Fibroblast of lung (primary cell): ENCODE measurements at regions not wholly inside any gene's neighbourhood (a gene's known extent, or its start where the extent isn't known, plus 50 kb on each side); places are given as distances from the start of the nearest gene placed in this dataset.
A peak's percentile ranks its signal among the peaks of the same experiment; 100 is the strongest.

Experiments
- DNase-seq, 2 donors: peaks; one replicate each; pipeline versions ENCODE4 v3.0.0 to v3.0.0-alpha.2; 2010; ENCODE audit warnings: low read depth in 2 of 2
- H2AFZ ChIP-seq: 2 replicates; pipeline ENCODE4 v1.5.1; 2012; ENCODE audit warnings: low read length, control low read depth, inconsistent platforms
- H3K27ac ChIP-seq: 2 replicates; pipeline ENCODE4 v1.5.1; 2011; ENCODE audit warnings: low read length, control low read depth; ENCODE audit not compliant: insufficient read depth
- H3K27me3 ChIP-seq: 2 replicates; pipeline ENCODE4 v1.5.1; 2011; ENCODE audit warnings: mild to moderate bottlenecking, low read length; ENCODE audit not compliant: control insufficient read depth, insufficient read depth
- H3K36me3 ChIP-seq: 2 replicates; pipeline ENCODE4 v1.5.1; 2011; ENCODE audit warnings: low read length; ENCODE audit not compliant: control insufficient read depth, insufficient read depth
- H3K4me1 ChIP-seq: 2 replicates; pipeline ENCODE4 v1.5.1; 2011; ENCODE audit warnings: low read length; ENCODE audit not compliant: control insufficient read depth, insufficient read depth; ENCODE audit errors: extremely low read depth
- H3K4me2 ChIP-seq: 2 replicates; pipeline ENCODE4 v1.5.1; 2011; ENCODE audit warnings: low read length, control low read depth; ENCODE audit not compliant: insufficient read depth; ENCODE audit errors: extremely low read depth
- H3K4me3 ChIP-seq, 4 experiments: fragments of 200-600 bp in 1 of 4; sonication (generic) in 1 of 4; replicated peaks in 1 of 4; 2 replicates each; pipeline ENCODE4 v1.5.1; 2011 to 2016; ENCODE audit warnings: low read length in 4 of 4, low read depth in 3 of 4, mild to moderate bottlenecking in 3 of 4, control low read depth in 2 of 4, inconsistent platforms in 1 of 4, mixed read lengths in 1 of 4; ENCODE audit not compliant: insufficient read depth in 1 of 4; ENCODE audit errors: control extremely low read depth in 1 of 4
- H3K79me2 ChIP-seq: 2 replicates; pipeline ENCODE4 v1.5.1; 2012; ENCODE audit warnings: mild to moderate bottlenecking, low read length, inconsistent platforms; ENCODE audit not compliant: control insufficient read depth, insufficient read depth
- H3K9ac ChIP-seq: 2 replicates; pipeline ENCODE4 v1.5.1; 2011; ENCODE audit warnings: mild to moderate bottlenecking, low read length, control low read depth; ENCODE audit not compliant: insufficient read depth
- H3K9me3 ChIP-seq: 2 replicates; pipeline ENCODE4 v1.5.1; 2012; ENCODE audit warnings: low read depth, low read length; ENCODE audit not compliant: control insufficient read depth, insufficient read depth
- H4K20me1 ChIP-seq: 2 replicates; pipeline ENCODE4 v1.5.1; 2011; ENCODE audit warnings: low read length; ENCODE audit not compliant: control insufficient read depth, insufficient read depth; ENCODE audit errors: extremely low read depth
- CTCF ChIP-seq, 2 donors: IDR thresholded peaks in 1 of 2; conservative IDR thresholded peaks in 1 of 2; 1 replicate in 1 of 2; 2 replicates in 1 of 2; pipeline ENCODE4 v1.5.1; 2011 to 2012; ENCODE audit warnings: low read length in 2 of 2, control low read depth in 1 of 2, inconsistent platforms in 1 of 2, low read depth in 1 of 2, mild to moderate bottlenecking in 1 of 2
- EZH2 ChIP-seq: IDR thresholded peaks from 2 replicates; pipeline ENCODE4 v1.5.1; 2012; ENCODE audit warnings: low read length, control low read depth, mild to moderate bottlenecking; ENCODE audit errors: missing control alignments

GRCh38 chr13:47858042-47859025 is 142.7 kb downstream of the SUCLA2 start:
- TF ChIP-seq CTCF (conservative IDR thresholded peaks at IDR 0.05 in 1 of 2, IDR thresholded peaks at IDR 0.05 in 1 of 2; ENCODE audit: low read depth in 1 of 2, low read length in 2 of 2) = no peak
- TF ChIP-seq EZH2 = no peak
- Histone ChIP-seq H2AFZ (no peak overlapping the region), H3K27ac (no peak overlapping the region), H3K4me3 (no peak overlapping the region), H4K20me1 (no peaks in the 10 kb centered on the region), H3K36me3 (no peaks in the 10 kb centered on the region), H3K4me1 (no peaks in the 10 kb centered on the region), H3K9ac (no peak overlapping the region), H3K4me2 (no peak overlapping the region), H3K9me3 (no peaks in the 10 kb centered on the region), H3K79me2 (no peaks in the 10 kb centered on the region), H3K27me3 (no peaks in the 10 kb centered on the region)
- peak; percentile 42 to 72 for DNase-seq

GRCh38 chr13:47853236-47853635 is 147.8 kb downstream of the SUCLA2 start:
- Histone ChIP-seq H3K4me1 (no peaks in the 10 kb centered on the region), H3K4me2 (no peak overlapping the region), H4K20me1 (no peaks in the 10 kb centered on the region), H3K36me3 (no peaks in the 10 kb centered on the region), H3K27me3 (no peaks in the 10 kb centered on the region), H3K9me3 (no peaks in the 10 kb centered on the region), H3K9ac (no peak overlapping the region), H2AFZ (no peak overlapping the region), H3K4me3 (no peak overlapping the region), H3K79me2 (no peaks in the 10 kb centered on the region), H3K27ac (no peak overlapping the region)
- DNase-seq = peak in 1 of 2 donors; percentile 53
- no peak for TF ChIP-seq EZH2

- no peaks in the 10 kb centered on the region for H3K79me2 ChIP-seq
- no peaks in the 10 kb centered on the region for H3K4me1 ChIP-seq
- no peak overlapping the region for H3K27ac ChIP-seq
- H3K4me3 ChIP-seq = no peak overlapping the region
- H3K27me3 ChIP-seq = no peaks in the 10 kb centered on the region
- H3K9ac ChIP-seq = no peak overlapping the region
- no peaks in the 10 kb centered on the region for H3K36me3 ChIP-seq
- DNase-seq = no peak
- no peak overlapping the region for H2AFZ ChIP-seq
- H3K9me3 ChIP-seq = no peaks in the 10 kb centered on the region
- no peak overlapping the region for H3K4me2 ChIP-seq
- H4K20me1 ChIP-seq = no peaks in the 10 kb centered on the region
- TF ChIP-seq CTCF (conservative IDR thresholded peaks at IDR 0.05 in 1 of 2, IDR thresholded peaks at IDR 0.05 in 1 of 2; ENCODE audit: low read depth in 1 of 2, low read length in 2 of 2) = no peak
- TF ChIP-seq EZH2 = no peak
These were observed 154.2 kb downstream of the SUCLA2 start for GRCh38 chr13:47846886-47847285.
